WTC11 (cell line): ENCODE measurements at regions not wholly inside any gene's neighbourhood (a gene's known extent, or its start where the extent isn't known, plus 50 kb on each side); places are given as distances from the start of the nearest gene placed in this dataset.

Experiments used
- ATAC-seq: fragments of 200-7000 bp; cut with Tn5 transposase; 2 replicates; pipeline ENCODE4 v1.10.0; 2021; ENCODE audit warnings: mild to moderate bottlenecking, moderate library complexity
- CTCF ChIA-PET: fragments of 300-600 bp; sonication (Branson Sonifier 250); formaldehyde crosslinking; loops from one replicate; lab custom pipeline; 2021; ENCODE audit warnings: antibody characterized with exemption; lab: Charles Lee
- POLR2A ChIA-PET: fragments of 350-600 bp; sonication (Branson Sonifier 250); formaldehyde crosslinking; loops from one replicate; lab custom pipeline; 2021; ENCODE audit warnings: antibody characterized with exemption; lab: Charles Lee
- DNase-seq: peaks from one replicate; pipeline ENCODE4 v3.0.0; 2021; ENCODE audit warnings: low spot score
- H3K27ac Mint-ChIP-seq: 2 replicates; pipeline ENCODE4 v1.8.0; 2021; ENCODE audit warnings: mixed read lengths
- H3K27me3 Mint-ChIP-seq: 2 replicates; pipeline ENCODE4 v1.8.0; 2021; ENCODE audit warnings: low read depth, mild to moderate bottlenecking, moderate library complexity, mixed read lengths
- H3K36me3 Mint-ChIP-seq: 2 replicates; pipeline ENCODE4 v1.8.0; 2021; ENCODE audit warnings: mixed read lengths
- H3K4me1 Mint-ChIP-seq: 2 replicates; pipeline ENCODE4 v1.8.0; 2022; ENCODE audit warnings: mixed read lengths
- H3K4me3 Mint-ChIP-seq: 2 replicates; pipeline ENCODE4 v1.8.0; 2021; ENCODE audit warnings: mild to moderate bottlenecking, moderate library complexity, mixed read lengths
- H3K9me3 Mint-ChIP-seq: 2 replicates; pipeline ENCODE4 v1.8.0; 2021; ENCODE audit warnings: mixed read lengths
- ATF1 ChIP-seq: sonication (generic); formaldehyde crosslinking; IDR thresholded peaks from 2 replicates; pipeline ENCODE4 v1.8.1; 2023; ENCODE audit warnings: mild to moderate bottlenecking, moderate library complexity, missing genetic modification reagents
- E2F1 ChIP-seq: sonication (generic); formaldehyde crosslinking; IDR thresholded peaks from 2 replicates; pipeline ENCODE4 v1.8.0; 2022; ENCODE audit warnings: mild to moderate bottlenecking, missing genetic modification reagents
- ELF4 ChIP-seq: sonication (generic); formaldehyde crosslinking; IDR thresholded peaks from 2 replicates; pipeline ENCODE4 v1.8.1; 2022; ENCODE audit warnings: low read depth, mild to moderate bottlenecking, moderate library complexity, missing genetic modification reagents
- FOXK1 ChIP-seq: sonication (generic); formaldehyde crosslinking; IDR thresholded peaks from 2 replicates; pipeline ENCODE4 v1.8.0; 2022; ENCODE audit warnings: mild to moderate bottlenecking, moderate library complexity, missing genetic modification reagents
- FOXP4 ChIP-seq: sonication (generic); formaldehyde crosslinking; IDR thresholded peaks from 2 replicates; pipeline ENCODE4 v1.8.0; 2022; ENCODE audit warnings: mild to moderate bottlenecking, missing genetic modification reagents
- JAZF1 ChIP-seq: fragments of 250-450 bp; sonication (Bioruptor Pico); IDR thresholded peaks from 2 replicates; pipeline ENCODE4 v1.9.0; 2021; ENCODE audit warnings: moderate library complexity, mild to moderate bottlenecking, inconsistent platforms
- MLX ChIP-seq: sonication (generic); formaldehyde crosslinking; IDR thresholded peaks from 2 replicates; pipeline ENCODE4 v1.8.1; 2023; ENCODE audit warnings: mild to moderate bottlenecking, missing genetic modification reagents, moderate library complexity
- NFATC4 ChIP-seq: fragments of 250-450 bp; sonication (Bioruptor Pico); IDR thresholded peaks from 2 replicates; pipeline ENCODE4 v1.9.0; 2021; ENCODE audit warnings: mild to moderate bottlenecking
- NR1H2 ChIP-seq: sonication (generic); formaldehyde crosslinking; IDR thresholded peaks from 2 replicates; pipeline ENCODE4 v1.9.0; 2021; ENCODE audit warnings: mild to moderate bottlenecking, moderate library complexity, missing genetic modification reagents
- OVOL2 ChIP-seq: fragments of 250-450 bp; sonication (Bioruptor Pico); IDR thresholded peaks from 2 replicates; pipeline ENCODE4 v1.9.0; 2021; ENCODE audit warnings: mild to moderate bottlenecking, borderline replicate concordance
- ZBTB21 ChIP-seq: sonication (generic); formaldehyde crosslinking; IDR thresholded peaks from 2 replicates; pipeline ENCODE4 v1.8.1; 2023; ENCODE audit warnings: mild to moderate bottlenecking, missing genetic modification reagents, borderline replicate concordance
- ZNF138 ChIP-seq: sonication (generic); formaldehyde crosslinking; conservative IDR thresholded peaks from 2 replicates; pipeline ENCODE4 v1.8.1; 2022; ENCODE audit warnings: mild to moderate bottlenecking, moderate library complexity, missing genetic modification reagents
- ZNF219 ChIP-seq: sonication (generic); formaldehyde crosslinking; IDR thresholded peaks from 2 replicates; pipeline ENCODE4 v1.8.0; 2023; ENCODE audit warnings: missing genetic modification reagents, mild to moderate bottlenecking, borderline replicate concordance
- ZNF281 ChIP-seq: sonication (generic); formaldehyde crosslinking; IDR thresholded peaks from 2 replicates; pipeline ENCODE4 v1.8.0; 2023; ENCODE audit warnings: mild to moderate bottlenecking, missing genetic modification reagents
- ZNF425 ChIP-seq: fragments of 250-450 bp; sonication (Bioruptor Pico); conservative IDR thresholded peaks from 2 replicates; pipeline ENCODE4 v1.9.0; 2021; ENCODE audit warnings: mild to moderate bottlenecking
- ZNF671 ChIP-seq: fragments of 250-450 bp; sonication (Bioruptor Pico); IDR thresholded peaks from 2 replicates; pipeline ENCODE4 v1.8.0; 2021; ENCODE audit warnings: mild to moderate bottlenecking

- no peak for TF ChIP-seq ZNF281 (CRISPR knock-in tag)
- no peak for TF ChIP-seq ELF4
- no peak for TF ChIP-seq ATF1 (CRISPR knock-in tag)
- TF ChIP-seq E2F1 (CRISPR knock-in tag): no peak
- no peak for TF ChIP-seq OVOL2
- TF ChIP-seq ZNF671 (CRISPR knock-in tag): no peak
- TF ChIP-seq FOXP4 (CRISPR knock-in tag): no peak
- no peak for TF ChIP-seq ZNF425 (CRISPR knock-in tag)
Observed at GRCh38 chr1:116253566-116254382, 119.3 kb upstream of the ATP1A1 start (continued).

GRCh38 chr1:116254776-116255175 lies 118.3 kb upstream of the ATP1A1 start:
- H3K9me3 Mint-ChIP-seq: peaks cover 8% of the 10 kb centered on the region
- no peak for ATAC-seq
- ChIA-PET CTCF (no interaction called here), POLR2A (no interaction called here)
- TF ChIP-seq MLX (CRISPR knock-in tag) (no peak), ZBTB21 (CRISPR knock-in tag) (no peak), JAZF1 (CRISPR knock-in tag) (no peak)
- H3K36me3 Mint-ChIP-seq: no peaks in the 10 kb centered on the region
- peaks cover 7% of the 10 kb centered on the region for H3K4me1 Mint-ChIP-seq
- H3K27ac Mint-ChIP-seq: no peak overlapping the region
- DNase-seq: no peak
- H3K27me3 Mint-ChIP-seq: no peaks in the 10 kb centered on the region
- no peak overlapping the region for H3K4me3 Mint-ChIP-seq

- H3K4me1 Mint-ChIP-seq: peaks cover 8% of the 10 kb centered on the region
- DNase-seq: no peak
- H3K27me3 Mint-ChIP-seq: no peaks in the 10 kb centered on the region
- POLR2A ChIA-PET: no interaction called here
- no peak for ATAC-seq
- peaks cover 2% of the 10 kb centered on the region; the same call in 1 of the 2 replicates for H3K9me3 Mint-ChIP-seq
- H3K4me3 Mint-ChIP-seq: no peak overlapping the region
- H3K36me3 Mint-ChIP-seq: no peaks in the 10 kb centered on the region
- CTCF ChIA-PET: interaction anchor here (1.3 kb wide), 1 partner anchor 121 kb away, joined by 3 read pairs; no protein-coding TSS in a partner anchor
- H3K27ac Mint-ChIP-seq: no peak overlapping the region; the same call in 1 of the 2 replicates
- TF ChIP-seq ZNF138 (CRISPR knock-in tag): no peak
- no peak for TF ChIP-seq ZNF219
- TF ChIP-seq NR1H2 (CRISPR knock-in tag): no peak
- TF ChIP-seq NFATC4: no peak
- no peak for TF ChIP-seq OVOL2
- TF ChIP-seq ZNF281 (CRISPR knock-in tag): no peak
- no peak for TF ChIP-seq JAZF1 (CRISPR knock-in tag)
- no peak for TF ChIP-seq FOXK1 (CRISPR knock-in tag)
Observed at GRCh38 chr1:116255486-116256285, 117.4 kb upstream of the ATP1A1 start.
